ENCODE measurements at regions not wholly inside any gene's neighbourhood (a gene's known extent, or its start where the extent isn't known, plus 50 kb on each side); places are given as distances from the start of the nearest gene placed in this dataset.

- DNase-seq = no peak
Measured at GRCh38 chr20:10807013-10807412, 133.2 kb upstream of the JAG1 start.

GRCh38 chr20:10812759-10813327 lies 139.0 kb upstream of the JAG1 start:
- DNase-seq = no peak

GRCh38 chr20:10823585-10823984 lies 149.8 kb upstream of the JAG1 start:
- DNase-seq = no peak

- DNase-seq = no peak
Measured at GRCh38 chr20:10824750-10825500, 151.1 kb upstream of the JAG1 start.

GRCh38 chr20:10826111-10826510 lies 152.3 kb upstream of the JAG1 start:
- no peak for DNase-seq

- no peak for DNase-seq
Measured at GRCh38 chr20:10828180-10828579, 154.4 kb upstream of the JAG1 start.

- DNase-seq = no peak
Measured at GRCh38 chr20:10832141-10832540, 158.3 kb upstream of the JAG1 start.

GRCh38 chr20:10837901-10838300 lies 164.1 kb upstream of the JAG1 start:
- no peak for DNase-seq

GRCh38 chr20:10842116-10842515 lies 168.3 kb upstream of the JAG1 start:
- no peak for DNase-seq

- no peak for DNase-seq
Measured at GRCh38 chr20:10843146-10843711, 169.4 kb upstream of the JAG1 start.

- no peak for DNase-seq
Measured at GRCh38 chr20:10846766-10847165, 173.0 kb upstream of the JAG1 start.

- peak; percentile 65 for DNase-seq
Measured at GRCh38 chr20:10848810-10849370, 175.1 kb upstream of the JAG1 start.

- DNase-seq = no peak
Measured at GRCh38 chr20:10853176-10853575, 179.4 kb upstream of the JAG1 start.

- no peak for DNase-seq
Measured at GRCh38 chr20:10853731-10854130, 179.9 kb upstream of the JAG1 start.

- DNase-seq = no peak
Measured at GRCh38 chr20:10854976-10855375, 181.2 kb upstream of the JAG1 start.

GRCh38 chr20:10855778-10856177 lies 182.0 kb upstream of the JAG1 start:
- no peak for DNase-seq

- DNase-seq = no peak
Measured at GRCh38 chr20:10856237-10857015, 182.6 kb upstream of the JAG1 start.

GRCh38 chr20:10857352-10858070 lies 183.7 kb upstream of the JAG1 start:
- DNase-seq = no peak

- DNase-seq = peak; percentile 35
Measured at GRCh38 chr20:10861090-10861489, 187.3 kb upstream of the JAG1 start.

GRCh38 chr20:10861619-10862018 lies 187.8 kb upstream of the JAG1 start:
- DNase-seq = no peak

GRCh38 chr20:10863337-10864060 lies 189.7 kb upstream of the JAG1 start:
- DNase-seq = peak; percentile 24

GRCh38 chr20:10864076-10864672 lies 190.4 kb upstream of the JAG1 start:
- DNase-seq = no peak
